ENCODE measurements at regions not wholly inside any gene's neighbourhood (a gene's known extent, or its start where the extent isn't known, plus 50 kb on each side); places are given as distances from the start of the nearest gene placed in this dataset.

GRCh38 chr15:47824147-47824546, 106.8 kb downstream of the SEMA6D start:
- Histone ChIP-seq H3K9me3 (ENCODE audit: low read depth) (no peaks in the 10 kb centered on the region), H3K4me3 (no peak overlapping the region), H3K27me3 (no peaks in the 10 kb centered on the region), H3K36me3 (no peaks in the 10 kb centered on the region), H3K4me1 (ENCODE audit: low read depth) (peaks cover 26% of the 10 kb centered on the region), H3K27ac (no peak overlapping the region)
- TF ChIP-seq CTCF (IDR thresholded peaks at IDR 0.05; ENCODE audit: low read depth, low read length): no peak
- no peak for DNase-seq (ENCODE audit: low read depth in 1 of 2, low spot score in 1 of 2)

DNA sequence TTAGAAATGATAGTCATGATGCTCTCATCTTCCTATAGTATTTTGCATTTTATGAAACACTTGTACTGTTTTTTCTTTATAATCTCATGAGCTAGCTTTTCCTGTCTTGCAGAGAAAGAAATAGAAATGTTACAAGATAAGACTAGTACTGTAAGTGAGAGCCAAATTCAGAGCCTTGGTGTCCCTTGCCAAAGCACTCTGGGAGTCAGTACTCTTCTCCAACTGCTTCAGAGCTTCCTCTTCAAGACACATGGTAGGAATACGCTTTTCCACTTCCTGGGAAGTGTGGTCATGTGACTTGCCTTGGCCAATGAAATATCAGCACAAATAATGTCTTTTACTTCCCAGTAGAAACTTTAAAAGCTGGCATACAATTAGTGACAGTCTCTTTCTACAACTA, 112.4 kb downstream of the SEMA6D start:
- no peaks in the 10 kb centered on the region for H3K9me3 ChIP-seq (ENCODE audit: low read depth)
- no peaks in the 10 kb centered on the region for H3K4me1 ChIP-seq (ENCODE audit: low read depth)
- H3K36me3 ChIP-seq: no peaks in the 10 kb centered on the region
- DNase-seq (ENCODE audit: low read depth in 1 of 2, low spot score in 1 of 2): no peak
- no peak overlapping the region for H3K4me3 ChIP-seq
- H3K27me3 ChIP-seq: no peaks in the 10 kb centered on the region
- TF ChIP-seq CTCF (IDR thresholded peaks at IDR 0.05; ENCODE audit: low read depth, low read length): no peak
- no peak overlapping the region for H3K27ac ChIP-seq

GRCh38 chr15:47834093-47834492, 116.8 kb downstream of the SEMA6D start:
- no peak overlapping the region for H3K27ac ChIP-seq
- H3K27me3 ChIP-seq: no peaks in the 10 kb centered on the region
- no peak for DNase-seq (ENCODE audit: low read depth in 1 of 2, low spot score in 1 of 2)
- TF ChIP-seq CTCF (IDR thresholded peaks at IDR 0.05; ENCODE audit: low read depth, low read length): no peak
- peaks cover 4% of the 10 kb centered on the region for H3K4me1 ChIP-seq (ENCODE audit: low read depth)
- no peaks in the 10 kb centered on the region for H3K36me3 ChIP-seq
- H3K9me3 ChIP-seq (ENCODE audit: low read depth): no peaks in the 10 kb centered on the region
- H3K4me3 ChIP-seq: no peak overlapping the region

GRCh38 chr15:47839233-47839825, 122.0 kb downstream of the SEMA6D start:
- no peak for TF ChIP-seq CTCF (IDR thresholded peaks at IDR 0.05; ENCODE audit: low read depth, low read length)

DNA sequence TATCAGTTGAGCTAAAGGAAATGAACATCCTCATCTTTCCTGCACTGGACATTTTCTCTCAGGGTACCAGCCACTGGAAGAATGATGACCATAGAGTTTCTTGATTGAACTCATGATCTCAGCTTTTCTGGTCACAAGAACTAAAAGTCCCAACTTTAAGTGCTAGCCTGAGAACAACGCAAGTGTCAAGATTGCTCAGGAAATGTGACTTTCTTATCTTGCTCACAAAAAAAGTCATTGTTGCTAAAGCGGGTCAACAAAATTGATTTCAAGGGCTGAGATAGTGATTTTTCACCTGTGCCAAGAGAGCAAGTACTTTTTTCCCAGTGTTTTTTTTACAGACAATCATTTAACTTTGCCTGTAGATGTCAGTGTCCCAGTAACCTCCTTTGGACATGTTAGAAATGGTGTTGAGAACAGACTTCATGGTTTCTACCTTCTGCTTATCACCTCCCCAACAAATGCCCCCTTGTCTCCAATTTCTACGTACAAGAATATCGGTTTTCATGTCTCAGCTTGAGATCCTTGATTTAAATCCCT, 125.9 kb downstream of the SEMA6D start:
- DNase-seq (ENCODE audit: low read depth in 1 of 2, low spot score in 1 of 2): no peak
- H3K9me3 ChIP-seq (ENCODE audit: low read depth): no peaks in the 10 kb centered on the region
- H3K4me3 ChIP-seq: no peak overlapping the region
- no peaks in the 10 kb centered on the region for H3K27me3 ChIP-seq
- TF ChIP-seq CTCF (IDR thresholded peaks at IDR 0.05; ENCODE audit: low read depth, low read length): no peak
- H3K36me3 ChIP-seq: no peaks in the 10 kb centered on the region
- no peak overlapping the region for H3K27ac ChIP-seq
- peaks cover 35% of the 10 kb centered on the region for H3K4me1 ChIP-seq (ENCODE audit: low read depth)

More at GRCh38 chr15:47839233-47839825, 122.0 kb downstream of the SEMA6D start:
- no peaks in the 10 kb centered on the region for H3K36me3 ChIP-seq
- DNase-seq (ENCODE audit: low read depth in 1 of 2, low spot score in 1 of 2): peak in 1 of 2 donors; percentile 51
- H3K4me3 ChIP-seq: no peak overlapping the region
- no peaks in the 10 kb centered on the region for H3K27me3 ChIP-seq
- H3K9me3 ChIP-seq (ENCODE audit: low read depth): no peaks in the 10 kb centered on the region
- peaks cover 19% of the 10 kb centered on the region for H3K4me1 ChIP-seq (ENCODE audit: low read depth)
- peak overlapping the region; percentile 2 for H3K27ac ChIP-seq
